Mammary epithelial cell (primary cell): ENCODE measurements at regions not wholly inside any gene's neighbourhood (a gene's known extent, or its start where the extent isn't known, plus 50 kb on each side); places are given as distances from the start of the nearest gene placed in this dataset.

Experiments used
- CTCF ChIP-seq, 2 donors: IDR thresholded peaks in 1 of 2; conservative IDR thresholded peaks in 1 of 2; 2 replicates each; pipeline ENCODE4 v1.5.1; 2011 to 2012; ENCODE audit warnings: inconsistent platforms in 2 of 2, low read length in 2 of 2, mild to moderate bottlenecking in 2 of 2, control low read depth in 1 of 2, low read depth in 1 of 2; ENCODE audit not compliant: insufficient read depth in 1 of 2; ENCODE audit errors: extremely low read depth in 1 of 2
- EZH2 ChIP-seq: IDR thresholded peaks from 2 replicates; pipeline ENCODE4 v1.6.1; 2012; ENCODE audit warnings: low read length, inconsistent platforms, borderline replicate concordance

GRCh38 chr6:76886900-76887299 is 576.4 kb downstream of the HTR1B start:
- TF ChIP-seq CTCF (conservative IDR thresholded peaks at IDR 0.05 in 1 of 2, IDR thresholded peaks at IDR 0.05 in 1 of 2; ENCODE audit: extremely low read depth in 1 of 2, insufficient read depth in 1 of 2, low read depth in 1 of 2, low read length in 2 of 2) (no peak), EZH2 (no peak)
